ENCODE measurements at regions not wholly inside any gene's neighbourhood (a gene's known extent, or its start where the extent isn't known, plus 50 kb on each side); places are given as distances from the start of the nearest gene placed in this dataset.

- Histone ChIP-seq H3K4me3 (ENCODE audit: control insufficient read depth in 2 of 3, extremely low read depth in 1 of 3, insufficient read depth in 2 of 3, low read depth in 1 of 3, low read length in 3 of 3) (no peak overlapping the region), H4K20me1 (ENCODE audit: control insufficient read depth, extremely low read depth, insufficient read depth, low read length) (no peaks in the 10 kb centered on the region), H3K4me1 (ENCODE audit: control insufficient read depth, extremely low read depth, insufficient read depth, low read length) (no peaks in the 10 kb centered on the region), H3K36me3 (ENCODE audit: control insufficient read depth in 2 of 2, extremely low read depth in 1 of 2, insufficient read depth in 2 of 2, low read length in 2 of 2) (no peaks in the 10 kb centered on the region), H3K9me1 (ENCODE audit: control insufficient read depth, extremely low read depth, insufficient read depth, low read length) (no peaks in the 10 kb centered on the region), H3K27ac (ENCODE audit: control insufficient read depth, insufficient read depth, low read length) (no peak overlapping the region), H3K27me3 (ENCODE audit: control insufficient read depth, extremely low read depth, insufficient read depth, low read length) (no peaks in the 10 kb centered on the region), H3K4me2 (ENCODE audit: control insufficient read depth, extremely low read depth, insufficient read depth, low read depth, low read length) (no peak overlapping the region), H3K79me2 (ENCODE audit: control insufficient read depth, insufficient read depth, low read length) (no peaks in the 10 kb centered on the region), H3K9me3 (ENCODE audit: control insufficient read depth, low read depth, low read length) (no peaks in the 10 kb centered on the region), H2AFZ (ENCODE audit: control insufficient read depth, low read length) (no peak overlapping the region), H3K9ac (ENCODE audit: control insufficient read depth, extremely low read depth, insufficient read depth, low read length) (no peak overlapping the region)
- FAIRE-seq (no peak), DNase-seq (ENCODE audit: low read depth, low spot score) (no peak)
- dilution Hi-C loops (cut with MboI; ENCODE audit: extremely low pct_ligation_motif_present, low sequenced_read_pairs) = no loop called here
- no peak for TF ChIP-seq CTCF (optimal IDR thresholded peaks at IDR 0.05 in 1 of 3, IDR thresholded peaks at IDR 0.05 in 1 of 3, conservative IDR thresholded peaks at IDR 0.05 in 1 of 3; ENCODE audit: extremely low read depth in 1 of 3, insufficient read depth in 2 of 3, low read length in 3 of 3)
- no peak for TF ChIP-seq EZH2 (IDR thresholded peaks at IDR 0.05; ENCODE audit: low read length)
These were observed 266.5 kb upstream of the NPY start for GRCh38 chr7:24017519-24017918.

GRCh38 chr7:24018331-24018730, 265.7 kb upstream of the NPY start:
- Histone ChIP-seq H3K4me2 (ENCODE audit: control insufficient read depth, extremely low read depth, insufficient read depth, low read depth, low read length) (no peak overlapping the region), H3K4me3 (ENCODE audit: control insufficient read depth in 2 of 3, extremely low read depth in 1 of 3, insufficient read depth in 2 of 3, low read depth in 1 of 3, low read length in 3 of 3) (no peak overlapping the region), H3K36me3 (ENCODE audit: control insufficient read depth in 2 of 2, extremely low read depth in 1 of 2, insufficient read depth in 2 of 2, low read length in 2 of 2) (no peaks in the 10 kb centered on the region), H4K20me1 (ENCODE audit: control insufficient read depth, extremely low read depth, insufficient read depth, low read length) (no peaks in the 10 kb centered on the region), H3K27ac (ENCODE audit: control insufficient read depth, insufficient read depth, low read length) (no peak overlapping the region), H3K9me3 (ENCODE audit: control insufficient read depth, low read depth, low read length) (no peaks in the 10 kb centered on the region), H3K27me3 (ENCODE audit: control insufficient read depth, extremely low read depth, insufficient read depth, low read length) (no peaks in the 10 kb centered on the region), H3K9ac (ENCODE audit: control insufficient read depth, extremely low read depth, insufficient read depth, low read length) (no peak overlapping the region), H3K4me1 (ENCODE audit: control insufficient read depth, extremely low read depth, insufficient read depth, low read length) (no peaks in the 10 kb centered on the region), H3K9me1 (ENCODE audit: control insufficient read depth, extremely low read depth, insufficient read depth, low read length) (no peaks in the 10 kb centered on the region), H3K79me2 (ENCODE audit: control insufficient read depth, insufficient read depth, low read length) (no peaks in the 10 kb centered on the region), H2AFZ (ENCODE audit: control insufficient read depth, low read length) (no peak overlapping the region)
- dilution Hi-C loops (cut with MboI; ENCODE audit: extremely low pct_ligation_motif_present, low sequenced_read_pairs) = no loop called here
- TF ChIP-seq EZH2 (IDR thresholded peaks at IDR 0.05; ENCODE audit: low read length) (no peak), CTCF (optimal IDR thresholded peaks at IDR 0.05 in 1 of 3, IDR thresholded peaks at IDR 0.05 in 1 of 3, conservative IDR thresholded peaks at IDR 0.05 in 1 of 3; ENCODE audit: extremely low read depth in 1 of 3, insufficient read depth in 2 of 3, low read length in 3 of 3) (no peak)
- DNase-seq (ENCODE audit: low read depth, low spot score) = no peak
- no peak for FAIRE-seq
